Retina (tissue), 1 donor: ENCODE measurements at regions not wholly inside any gene's neighbourhood (a gene's known extent, or its start where the extent isn't known, plus 50 kb on each side); places are given as distances from the start of the nearest gene placed in this dataset.
A peak's percentile ranks its signal among the peaks of the same experiment; 100 is the strongest.

ENCODE experiments used
- DNase-seq: peaks from one replicate; pipeline ENCODE4 v3.0.0-alpha.2; 2016

- no peak for DNase-seq
These were observed 586.4 kb downstream of the BRD1 start for GRCh38 chr22:49241174-49241851.

DNA sequence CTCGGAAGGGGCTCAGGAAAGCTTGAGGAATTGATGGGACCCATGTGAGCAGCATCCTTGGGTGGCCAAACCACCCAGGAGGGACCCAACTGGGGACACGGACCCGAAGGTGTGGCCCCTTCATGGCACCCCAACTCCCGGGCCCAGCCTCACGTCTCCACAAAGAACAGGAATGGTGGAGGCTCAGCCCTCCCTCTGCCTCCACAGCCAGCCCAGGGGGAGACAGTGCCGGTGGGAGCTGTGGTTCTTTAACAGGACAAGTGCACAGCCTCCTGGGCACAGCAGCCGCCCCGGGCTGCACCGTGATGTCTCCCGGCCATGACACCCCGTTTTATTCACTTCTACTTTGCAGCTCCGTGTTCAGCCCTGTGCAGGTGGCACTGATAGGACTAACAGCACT lies 587.2 kb downstream of the BRD1 start:
- DNase-seq = no peak

DNA sequence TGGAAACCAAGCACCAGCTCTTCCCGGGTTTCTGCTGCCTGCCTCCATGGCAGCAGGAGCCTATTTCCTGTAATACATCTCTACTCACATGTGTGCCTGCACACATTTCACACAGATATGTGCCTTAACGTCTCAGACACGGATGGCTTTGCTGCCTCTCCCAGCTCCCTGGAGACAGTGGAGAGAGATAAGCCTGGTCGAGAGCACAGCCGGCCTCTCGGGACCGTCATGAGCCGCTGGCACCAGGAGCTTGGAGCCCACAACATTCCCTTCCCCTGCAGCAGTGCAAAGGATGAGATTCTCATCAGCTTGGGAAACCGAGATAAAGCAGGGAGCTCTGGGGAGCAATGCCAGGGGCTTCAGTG lies 587.7 kb downstream of the BRD1 start:
- no peak for DNase-seq

DNA sequence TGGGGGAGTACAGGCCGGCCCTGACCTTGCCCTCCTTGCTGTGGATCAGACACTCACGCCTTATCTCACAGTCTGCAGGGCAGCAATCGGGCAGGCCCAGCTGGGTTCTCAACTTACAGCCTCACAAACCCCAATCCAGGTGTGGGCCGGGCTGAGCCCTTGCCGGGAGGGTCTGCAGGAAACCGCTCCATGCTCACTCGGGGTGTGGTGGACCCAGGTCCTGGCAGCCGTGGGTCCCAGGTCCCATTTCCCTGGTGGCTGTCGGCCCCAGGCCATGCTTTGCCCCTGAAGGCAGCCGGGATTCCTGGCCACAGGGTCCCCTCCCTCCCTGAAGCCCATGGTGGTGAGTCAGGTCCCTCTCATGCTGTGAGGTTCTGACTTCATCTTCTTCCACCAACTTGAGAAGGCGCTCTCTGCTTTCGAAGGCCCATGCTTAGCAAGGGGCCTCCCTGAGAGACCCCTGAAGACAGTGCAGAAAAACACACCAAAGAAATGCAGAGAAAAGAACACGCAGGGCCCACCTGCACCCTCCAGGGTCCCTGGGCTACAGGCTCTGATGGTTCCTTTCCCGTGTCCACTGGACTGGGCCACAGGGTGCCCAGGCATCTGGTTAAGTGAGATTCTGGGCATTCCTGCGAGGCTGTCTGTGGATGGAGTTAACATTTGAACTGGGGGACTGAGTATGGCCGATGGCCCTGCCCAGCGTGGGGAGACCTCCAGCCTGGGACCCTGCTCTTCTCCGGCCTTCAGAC lies 588.2 kb downstream of the BRD1 start:
- DNase-seq = no peak

DNA sequence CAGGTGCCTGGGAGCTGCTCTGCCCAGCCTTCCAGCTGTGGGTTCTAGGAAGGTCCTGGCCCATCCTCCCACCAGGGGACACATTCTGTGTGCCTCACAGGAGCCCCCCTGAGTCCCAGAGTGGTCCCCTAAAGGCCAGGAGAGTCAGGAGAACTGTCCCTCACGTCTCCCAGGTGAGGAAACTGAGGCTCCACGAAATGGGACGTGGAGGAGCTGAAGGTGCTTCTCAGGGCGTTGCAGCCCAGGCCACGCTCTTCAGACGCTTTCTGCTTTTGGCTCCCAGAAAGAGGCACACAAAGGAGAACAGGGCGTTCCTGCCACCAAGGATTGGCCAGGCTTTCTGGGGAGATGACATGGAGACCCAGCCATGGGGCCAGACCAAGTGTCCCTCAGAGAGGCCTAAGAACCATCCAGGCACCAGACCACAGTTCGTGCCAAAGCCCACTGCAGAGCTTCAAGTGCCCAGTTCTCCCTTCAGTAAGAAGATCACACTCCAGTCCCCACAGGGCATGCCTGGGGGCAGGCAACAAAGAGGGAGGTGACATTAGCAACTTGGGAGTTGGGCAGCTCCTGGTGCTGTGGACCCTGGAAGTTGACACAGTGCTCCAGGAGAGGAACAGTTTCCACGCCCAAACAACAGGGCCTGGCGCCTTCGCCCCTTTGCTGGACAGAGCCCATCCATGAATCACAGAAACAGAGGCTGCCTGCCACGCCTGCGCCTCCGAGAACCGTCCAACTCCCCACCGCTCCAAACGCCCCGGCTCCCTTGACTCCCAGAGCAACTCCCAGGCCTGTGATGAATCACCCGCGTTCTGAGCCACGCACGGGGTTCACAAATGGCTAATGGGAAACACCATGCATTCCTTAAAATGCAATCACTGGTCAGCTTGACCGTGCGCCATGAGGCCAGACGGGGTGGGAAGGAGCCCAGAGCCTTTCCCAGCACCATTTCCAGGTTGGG lies 589.2 kb downstream of the BRD1 start:
- DNase-seq = no peak

GRCh38 chr22:49237703-49238102 lies 590.0 kb downstream of the BRD1 start:
- DNase-seq = no peak

- DNase-seq = no peak
These were observed 590.4 kb downstream of the BRD1 start for GRCh38 chr22:49237279-49237678.

DNA sequence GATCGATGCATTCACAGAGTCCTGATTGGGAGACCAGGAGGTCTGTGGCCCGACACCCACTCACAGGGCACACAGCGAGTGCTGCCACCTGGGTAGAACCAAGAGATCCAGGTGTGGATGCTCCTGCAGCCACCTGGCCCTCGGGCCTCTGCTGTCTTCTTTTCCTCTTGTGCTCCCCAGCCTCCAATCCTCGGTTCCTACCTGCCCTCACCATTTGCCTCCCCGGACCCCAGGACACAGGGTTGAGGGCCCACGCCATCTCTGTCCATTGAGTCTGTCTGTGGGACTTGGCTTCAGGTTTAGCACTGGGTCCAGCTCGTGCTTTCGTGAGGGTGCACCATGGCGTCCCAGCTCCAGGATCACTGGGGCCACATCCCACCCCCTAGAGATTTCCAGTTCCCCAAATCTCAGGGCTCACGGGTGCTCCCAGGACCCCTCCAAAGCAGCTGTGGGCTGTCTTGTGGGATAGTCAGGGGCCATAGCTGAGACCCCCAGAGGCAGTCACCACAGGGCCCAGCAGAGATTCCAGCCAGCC lies 591.1 kb downstream of the BRD1 start:
- DNase-seq = no peak

DNA sequence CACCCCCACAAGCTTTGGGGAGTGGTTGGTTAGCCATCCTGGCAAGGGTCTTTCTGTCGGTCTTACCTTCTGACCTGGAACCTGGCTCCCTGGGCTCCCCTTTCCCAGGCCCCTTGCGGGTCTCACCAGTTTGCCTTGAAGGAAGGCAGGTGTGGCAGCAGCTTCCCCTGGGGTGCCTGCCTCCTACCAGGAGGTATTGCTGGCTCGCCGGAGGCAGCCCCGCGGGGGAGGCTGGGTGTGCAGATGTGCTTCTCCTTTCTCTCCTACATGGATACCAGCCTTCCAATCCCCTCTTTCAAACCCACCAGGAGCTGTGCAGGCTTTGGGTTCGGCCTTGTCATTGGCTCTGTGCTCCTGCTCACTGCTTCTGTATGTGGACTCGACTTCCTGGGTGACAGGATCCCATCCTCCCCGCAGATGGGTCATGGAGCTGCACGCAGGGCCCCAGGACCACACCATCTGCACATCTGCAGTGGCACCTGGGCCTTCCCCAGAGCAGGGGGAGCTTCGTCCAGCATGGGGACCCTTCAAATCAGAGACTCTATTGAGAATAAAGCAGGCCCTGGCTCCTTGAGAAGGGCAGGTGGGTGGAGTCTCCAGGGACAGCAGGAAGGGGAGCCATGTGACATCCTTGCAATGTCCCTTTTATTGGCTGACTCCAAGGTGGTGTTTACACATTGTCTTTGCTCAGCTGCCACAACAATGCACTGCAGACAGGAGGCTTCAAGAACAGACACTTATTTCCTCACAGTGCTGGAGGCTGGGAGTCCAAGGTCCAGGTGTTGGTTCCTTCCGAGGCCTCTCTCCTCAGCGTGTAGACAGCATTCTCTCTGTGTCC lies 592.0 kb downstream of the BRD1 start:
- DNase-seq = no peak

- no peak for DNase-seq
These were observed 593.2 kb downstream of the BRD1 start for GRCh38 chr22:49234459-49234858.

DNA sequence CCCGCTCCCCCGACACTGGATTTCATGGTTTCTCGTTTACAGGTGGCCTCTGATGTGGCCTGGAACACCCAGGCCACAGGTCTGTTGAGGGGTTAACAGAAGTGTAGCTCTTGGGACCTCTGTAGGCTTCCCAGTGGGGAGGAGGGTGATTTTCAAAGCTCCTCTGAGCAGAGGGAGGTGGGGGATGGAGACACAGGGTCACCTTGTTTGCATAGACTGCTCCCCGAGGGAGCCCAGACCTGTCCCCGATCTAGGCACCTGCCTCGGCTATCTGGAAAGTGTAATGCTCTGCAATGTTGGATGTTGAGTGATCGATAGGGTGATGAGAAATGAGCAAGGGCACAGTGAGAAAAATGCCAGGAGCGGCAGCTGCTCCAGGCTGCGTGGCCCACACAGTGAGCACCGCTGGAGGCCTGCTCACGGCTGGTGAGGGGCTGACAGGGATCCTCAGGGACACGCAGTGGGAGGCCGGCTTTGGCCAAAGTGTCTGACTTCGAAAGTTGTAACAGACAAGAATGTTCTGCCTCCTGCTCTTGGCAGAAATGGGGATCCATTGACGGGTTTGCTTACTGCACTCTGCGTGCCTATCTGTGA lies 594.1 kb downstream of the BRD1 start:
- no peak for DNase-seq

DNA sequence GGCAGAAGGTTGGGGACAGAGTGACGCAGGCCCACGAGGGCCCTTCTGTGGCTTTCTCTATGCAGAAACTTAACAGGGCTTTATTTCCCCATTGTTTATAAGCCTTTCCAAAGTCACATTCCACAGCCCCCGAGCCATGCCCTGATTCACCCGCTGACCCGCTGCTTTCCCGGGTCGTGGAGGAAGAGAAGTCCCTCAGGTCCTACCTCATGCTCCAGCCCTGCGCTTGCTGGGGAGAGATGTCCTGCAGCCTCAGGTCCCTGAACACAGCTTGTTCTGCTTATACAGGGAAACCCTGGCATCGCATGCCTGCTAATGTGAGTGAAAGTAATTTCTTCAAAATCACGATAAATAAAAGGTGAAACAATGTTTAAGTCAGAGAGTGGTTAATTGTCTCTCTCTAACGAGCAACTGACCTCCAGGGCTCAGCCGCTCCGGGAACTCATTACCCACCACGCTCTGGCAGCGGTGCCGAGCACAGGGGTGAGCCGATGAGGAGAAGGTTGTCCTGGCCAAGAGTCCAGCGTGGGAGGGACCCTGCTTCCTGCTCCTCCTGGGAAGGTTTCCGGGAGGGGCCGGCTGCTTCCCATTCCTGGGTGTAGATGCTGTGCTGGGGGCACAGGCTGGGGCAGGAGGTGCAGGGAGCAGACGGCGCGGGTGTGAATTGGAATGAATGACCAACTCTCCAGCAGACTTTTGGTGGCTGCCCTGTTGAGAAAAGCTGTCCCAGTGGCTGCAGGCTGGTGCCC lies 595.2 kb downstream of the BRD1 start:
- DNase-seq = peak; percentile 38

DNA sequence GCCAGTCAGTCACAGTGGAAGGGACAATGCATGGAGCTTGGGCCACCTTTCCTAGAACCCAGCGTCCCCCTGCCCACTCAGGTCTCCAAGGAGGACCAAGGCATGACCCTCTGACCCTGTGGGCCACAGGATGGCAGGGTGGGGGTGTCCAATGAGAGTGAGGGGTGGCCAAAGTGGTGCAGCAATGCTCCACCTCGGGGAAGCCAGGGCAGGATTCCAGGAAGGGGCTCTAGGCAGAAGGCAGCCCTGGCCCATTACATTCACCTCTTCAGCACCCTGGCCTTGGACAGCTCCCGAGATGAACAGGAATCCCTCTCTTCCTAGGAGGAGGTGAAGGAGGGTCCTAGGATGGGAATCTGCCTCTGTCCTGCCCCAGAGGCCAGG lies 597.5 kb downstream of the BRD1 start:
- DNase-seq = no peak

DNA sequence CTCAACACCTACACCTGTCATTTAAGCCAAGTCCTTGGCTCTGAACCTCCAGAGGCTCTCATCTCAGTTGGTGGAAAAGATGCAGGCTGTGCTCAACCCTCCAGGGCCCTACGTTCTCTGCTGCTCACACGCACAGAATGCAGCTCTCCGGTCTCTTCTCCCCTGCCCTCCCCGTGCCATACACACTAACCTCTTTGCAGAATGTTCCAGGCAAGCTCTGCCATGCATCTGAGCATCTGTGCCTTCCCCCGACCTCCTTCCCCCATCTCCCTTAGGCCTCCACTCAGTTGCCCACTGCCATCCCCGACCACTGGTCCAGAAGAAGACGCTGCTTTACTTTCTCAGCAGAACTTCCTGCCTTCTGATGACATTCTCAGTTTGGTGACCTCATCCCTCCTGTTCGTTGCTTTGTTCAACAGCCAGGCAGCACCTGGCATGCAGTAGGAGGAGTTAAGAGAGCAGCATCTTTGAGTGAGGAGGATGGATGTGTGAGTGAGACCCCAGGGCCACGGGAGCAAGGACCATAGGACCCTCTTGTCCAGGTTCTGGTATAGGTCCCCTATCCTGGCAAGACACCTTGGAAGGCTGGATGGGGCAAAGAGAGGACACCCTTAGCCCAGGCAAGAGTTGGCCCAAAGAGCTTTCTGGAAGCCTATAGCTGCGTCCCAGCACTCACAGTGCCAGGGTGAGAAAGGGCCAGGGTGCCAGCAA lies 598.0 kb downstream of the BRD1 start:
- DNase-seq = no peak

DNA sequence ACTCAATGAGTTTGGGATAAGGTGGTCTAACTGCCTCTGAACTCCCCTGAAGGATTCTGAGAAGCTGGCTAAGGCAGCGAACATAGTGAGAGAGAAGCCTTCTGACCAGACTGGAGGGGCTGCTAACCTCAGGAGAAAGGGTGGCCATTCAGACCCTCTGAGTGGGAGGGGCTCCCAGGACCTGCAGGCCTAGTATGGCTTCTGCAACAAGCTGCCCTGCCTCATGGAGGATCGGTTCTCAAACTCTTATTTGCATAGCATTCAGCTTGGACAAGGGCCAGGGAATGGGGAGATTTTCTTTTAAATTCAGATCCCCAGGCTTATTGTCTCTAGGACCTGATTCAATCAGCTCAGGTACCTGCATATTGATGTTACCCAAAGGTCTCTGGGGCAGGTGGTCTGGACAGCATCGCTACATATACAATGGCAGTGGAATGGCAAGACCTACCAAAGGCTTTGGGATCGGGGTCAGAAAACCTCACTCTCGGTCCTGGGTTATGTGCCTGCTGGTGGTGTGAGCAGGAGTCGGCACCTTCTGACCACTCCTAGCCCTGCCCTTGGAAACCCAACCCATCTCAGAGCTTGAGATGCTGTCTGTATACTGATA lies 599.1 kb downstream of the BRD1 start:
- DNase-seq = no peak

DNA sequence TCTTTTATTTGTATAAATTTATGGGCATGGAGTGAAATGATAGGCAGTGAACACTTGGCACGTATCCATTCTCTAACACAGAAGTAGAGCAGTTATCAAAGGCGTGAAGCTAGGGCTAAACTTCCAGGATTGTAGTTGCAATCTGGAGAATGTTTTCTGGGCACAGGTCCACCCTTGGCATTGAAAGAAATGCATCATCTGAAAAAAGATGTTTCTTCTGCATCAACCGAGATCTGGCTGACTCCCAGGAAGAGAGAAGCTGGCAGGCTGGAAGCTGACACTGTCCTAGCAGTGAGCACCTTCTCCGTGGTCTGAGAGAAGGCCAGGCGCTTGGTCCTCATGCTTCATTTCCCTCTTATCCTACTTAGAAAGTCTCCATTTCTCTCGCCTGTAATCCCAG lies 600.0 kb downstream of the BRD1 start:
- no peak for DNase-seq

DNA sequence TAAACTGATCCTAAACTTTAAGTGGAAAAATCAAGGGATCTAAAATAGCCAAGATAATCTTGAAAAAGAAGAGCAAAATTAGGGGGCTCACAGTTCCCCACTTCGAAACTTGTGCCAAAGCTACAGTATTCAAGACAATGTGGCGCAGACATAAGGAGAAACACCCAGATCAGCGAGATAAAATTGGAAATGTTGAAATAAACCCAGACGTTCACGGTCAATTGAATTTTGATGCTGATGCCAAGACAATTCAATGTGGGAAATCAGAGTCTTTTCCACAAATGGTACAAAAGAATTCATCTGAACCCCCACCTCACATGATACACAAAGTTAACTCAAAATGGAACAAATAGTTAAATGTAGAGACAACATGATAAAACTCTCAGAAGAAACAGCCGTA lies 601.6 kb downstream of the BRD1 start:
- DNase-seq = no peak

GRCh38 chr22:49224243-49224642 lies 603.4 kb downstream of the BRD1 start:
- no peak for DNase-seq

GRCh38 chr22:49218142-49218541 lies 609.5 kb downstream of the BRD1 start:
- no peak for DNase-seq

DNA sequence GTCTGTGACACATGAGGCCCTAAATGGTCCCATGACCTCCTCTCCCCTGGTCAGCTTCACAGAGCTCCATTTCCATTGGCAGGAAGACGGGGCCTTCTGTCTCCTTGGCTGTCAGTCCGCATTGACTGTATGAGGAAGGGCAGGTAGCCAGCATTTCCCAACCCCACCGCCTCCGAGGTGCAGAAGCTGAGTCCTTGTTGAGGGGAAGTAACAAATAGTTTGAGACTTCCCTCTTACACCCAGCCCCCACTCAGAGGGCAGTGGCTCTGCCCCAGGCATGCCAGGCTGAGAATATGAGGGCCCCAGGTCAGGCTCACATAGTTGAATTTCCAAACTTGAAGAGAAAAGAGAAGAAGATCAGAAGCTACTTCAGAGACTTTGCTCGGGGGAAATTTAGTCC lies 611.1 kb downstream of the BRD1 start:
- DNase-seq = no peak
